ENCODE measurements at regions not wholly inside any gene's neighbourhood (a gene's known extent, or its start where the extent isn't known, plus 50 kb on each side); places are given as distances from the start of the nearest gene placed in this dataset.
"Not testable (repeated sequence)": the region's sequence is repeated elsewhere in the genome, so short reads cannot be mapped to it uniquely, and the experiment has no call there.

DNA sequence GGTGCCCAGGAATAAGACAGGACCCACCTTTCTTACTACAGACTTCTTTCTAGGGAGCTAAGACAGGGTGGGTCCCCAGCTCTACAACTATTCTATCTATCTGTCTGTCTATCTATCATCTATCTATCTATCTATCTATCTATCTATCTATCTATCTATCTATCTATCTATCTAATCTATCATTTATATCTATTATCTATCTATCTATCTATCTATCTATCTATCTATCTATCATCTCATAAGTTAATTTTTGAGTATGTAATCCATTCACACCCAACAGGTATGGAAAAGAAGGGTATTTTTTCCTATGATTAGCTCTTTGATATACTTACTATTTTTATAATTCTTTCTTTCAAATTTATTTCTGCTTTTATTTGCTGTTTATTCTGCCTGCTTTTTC is 55.9 kb downstream of the BAMBI start:
- DNase-seq (ENCODE audit: insufficient read length, low spot score) (no peak), FAIRE-seq (no peak)

DNA sequence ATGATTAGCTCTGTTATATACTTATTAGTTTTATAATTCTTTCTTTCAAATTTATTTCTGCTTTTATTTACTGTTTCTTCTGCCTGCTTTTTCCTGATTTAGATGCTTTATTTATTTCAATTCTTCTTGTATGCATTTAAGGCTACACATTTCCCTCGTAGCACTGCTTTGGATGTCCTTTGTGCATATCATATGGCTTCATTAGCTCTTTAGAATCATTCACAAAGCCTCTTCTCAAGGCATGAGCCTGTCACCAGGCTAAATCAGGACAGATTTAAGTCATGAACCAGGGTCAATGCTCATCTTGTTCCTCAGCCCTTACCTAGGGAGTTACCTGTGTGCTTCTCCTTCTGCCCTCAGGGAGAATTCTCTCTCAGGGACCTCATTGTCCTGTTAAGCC is 56.3 kb downstream of the BAMBI start:
- DNase-seq (ENCODE audit: insufficient read length, low spot score): no peak
- no peak for FAIRE-seq

- peak; percentile 65 for DNase-seq (ENCODE audit: insufficient read length, low spot score)
- no peak for FAIRE-seq
Observed at GRCh38 chr10:28734938-28735759, 57.8 kb downstream of the BAMBI start.

GRCh38 chr10:28737096-28737495 is 59.8 kb downstream of the BAMBI start:
- FAIRE-seq (no peak), DNase-seq (ENCODE audit: insufficient read length, low spot score) (no peak)

- no peak for DNase-seq (ENCODE audit: insufficient read length, low spot score)
- no peak for FAIRE-seq
Observed at GRCh38 chr10:28738200-28738599, 60.9 kb downstream of the BAMBI start.

GRCh38 chr10:28743576-28743975 is 66.3 kb downstream of the BAMBI start:
- DNase-seq (ENCODE audit: insufficient read length, low spot score) (no peak), FAIRE-seq (no peak)

- FAIRE-seq (no peak), DNase-seq (ENCODE audit: insufficient read length, low spot score) (no peak)
Observed at GRCh38 chr10:28744069-28744768, 66.9 kb downstream of the BAMBI start.

GRCh38 chr10:28754930-28755718 is 77.8 kb downstream of the BAMBI start:
- DNase-seq (ENCODE audit: insufficient read length, low spot score): peak; percentile 49
- no peak for FAIRE-seq

DNA sequence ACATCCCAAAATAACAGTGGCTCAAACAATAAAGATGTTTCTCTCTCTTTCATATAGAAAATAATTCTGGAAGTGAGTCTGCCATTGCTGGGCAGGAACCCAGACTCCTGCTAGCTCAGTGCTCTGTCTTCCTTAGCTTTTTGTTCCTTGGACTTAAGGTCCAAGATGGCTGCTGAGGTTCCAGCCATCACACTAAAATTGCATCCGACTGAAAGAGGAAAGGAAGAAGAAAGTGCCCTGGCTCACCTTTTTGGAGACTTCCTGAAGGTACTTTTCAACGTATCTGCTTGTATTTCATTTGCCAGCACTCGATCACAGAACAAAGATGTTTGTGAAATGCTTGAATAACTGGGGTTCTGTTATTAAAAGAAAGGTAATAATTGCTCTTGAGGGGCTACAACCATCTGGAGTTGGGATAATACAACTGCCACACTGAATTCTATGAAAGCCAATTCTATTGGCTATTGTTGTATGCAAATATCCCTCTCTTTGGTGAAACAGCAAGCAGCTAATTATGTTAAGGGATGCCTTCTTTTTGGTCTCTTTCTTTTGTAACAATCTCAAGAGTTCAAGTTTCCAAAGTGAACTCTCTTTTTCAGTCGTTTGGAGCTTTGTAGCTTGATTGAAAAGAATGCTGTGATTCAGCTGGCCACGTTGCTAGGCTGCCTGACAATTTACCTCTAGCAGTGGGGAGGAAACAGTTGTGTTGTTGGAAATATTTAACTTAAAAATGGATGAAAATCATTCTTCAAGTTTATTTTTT is 83.9 kb downstream of the BAMBI start:
- DNase-seq (ENCODE audit: insufficient read length, low spot score) (no peak), FAIRE-seq (no peak)

DNA sequence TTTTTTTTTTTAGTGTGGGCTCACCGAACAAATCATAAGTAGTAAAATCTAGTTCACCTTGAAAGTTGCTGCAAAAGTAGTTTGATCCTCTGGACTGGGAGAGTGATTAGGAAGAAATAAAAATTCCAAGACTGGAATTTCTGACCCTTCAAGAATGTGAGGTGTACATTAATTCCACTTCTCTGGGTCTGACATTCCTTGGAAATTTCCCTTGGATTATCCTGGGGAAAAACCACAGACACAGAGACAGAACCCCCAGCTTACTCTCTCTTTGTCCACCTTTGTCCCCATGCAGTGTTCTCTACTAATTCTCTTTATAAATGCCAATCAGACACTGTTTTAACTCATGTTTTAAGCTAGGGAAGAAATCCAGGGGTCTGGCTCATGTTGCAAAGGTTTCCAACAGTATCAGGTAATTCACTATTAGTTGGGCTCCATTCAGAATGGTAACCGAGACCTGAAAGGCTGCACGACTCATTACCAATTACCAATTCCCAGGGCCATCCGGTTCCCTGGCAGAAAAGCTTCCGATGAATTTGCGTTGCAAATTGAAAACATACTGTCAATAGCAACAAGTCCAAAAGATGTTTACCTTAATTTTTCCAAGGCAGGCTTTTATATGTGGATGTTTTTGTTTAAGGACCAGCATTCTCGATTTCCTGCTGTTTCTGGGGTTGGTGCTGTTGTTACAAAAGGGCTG is 86.3 kb downstream of the BAMBI start:
- FAIRE-seq: no peak
- DNase-seq (ENCODE audit: insufficient read length, low spot score): no peak

DNA sequence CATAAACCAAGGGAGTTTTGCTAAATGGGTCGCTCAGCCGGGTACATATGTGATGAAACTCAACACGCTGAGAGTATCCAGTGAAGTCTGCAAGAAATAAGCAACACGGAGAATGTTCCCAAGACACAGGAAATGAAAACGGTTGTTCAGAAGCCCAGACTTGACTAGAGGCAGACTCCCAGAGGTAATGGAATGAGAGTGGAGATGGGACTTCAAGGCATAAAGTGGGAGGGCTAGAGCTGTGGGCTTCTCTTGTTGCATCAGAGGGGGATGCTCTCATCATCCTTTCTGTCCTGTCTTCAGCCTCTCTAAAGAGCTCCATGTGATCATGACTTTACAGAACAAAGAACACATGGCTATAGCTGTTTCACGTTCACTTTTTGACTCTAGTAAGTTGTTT is 88.3 kb downstream of the BAMBI start:
- DNase-seq (ENCODE audit: insufficient read length, low spot score) (no peak), FAIRE-seq (no peak)

DNA sequence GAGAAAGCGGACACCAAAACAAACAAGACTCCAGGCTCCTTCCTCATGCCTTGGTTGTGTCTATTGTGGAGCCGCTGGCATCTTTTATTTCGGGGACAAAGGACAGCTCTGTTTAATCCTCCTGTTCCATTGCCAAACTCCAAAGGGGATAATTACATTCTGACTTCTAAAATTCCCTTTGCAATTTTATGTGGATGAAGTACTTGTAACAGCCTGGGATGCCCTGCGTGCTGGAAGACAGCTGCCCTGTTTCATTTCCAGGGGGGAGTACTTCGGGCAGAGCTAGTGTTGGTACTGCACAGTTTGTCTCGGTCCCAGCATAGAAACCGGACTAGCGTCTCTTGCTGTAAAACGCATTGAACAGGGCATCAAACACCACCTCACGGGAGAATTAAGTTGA is 90.9 kb downstream of the BAMBI start:
- DNase-seq (ENCODE audit: insufficient read length, low spot score) (no peak), FAIRE-seq (no peak)

DNA sequence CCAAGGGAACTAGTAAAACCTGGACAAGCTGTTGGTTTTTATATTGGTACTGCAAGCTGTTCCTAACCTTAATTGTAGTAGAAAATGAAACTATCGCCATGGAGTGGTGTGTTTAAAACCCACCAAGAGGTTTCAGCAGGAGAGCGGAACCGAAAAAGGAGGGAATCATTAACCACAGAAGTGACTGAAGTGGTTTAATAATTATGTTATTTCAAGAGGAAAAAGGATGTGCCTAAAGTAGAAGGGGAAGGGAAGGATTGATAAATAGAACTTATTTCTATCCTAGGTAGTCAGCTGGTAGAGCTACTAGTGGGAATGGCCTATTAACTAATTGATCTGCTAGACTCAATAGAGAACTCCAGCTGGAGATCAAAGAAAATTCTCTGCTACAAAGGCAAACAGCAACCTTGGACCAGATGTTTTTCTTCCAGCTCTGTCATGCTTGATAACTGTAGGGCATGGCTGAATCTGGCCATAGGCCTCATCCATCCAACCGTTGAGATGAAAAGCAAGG is 91.8 kb downstream of the BAMBI start:
- no peak for FAIRE-seq
- DNase-seq (ENCODE audit: insufficient read length, low spot score): no peak

DNA sequence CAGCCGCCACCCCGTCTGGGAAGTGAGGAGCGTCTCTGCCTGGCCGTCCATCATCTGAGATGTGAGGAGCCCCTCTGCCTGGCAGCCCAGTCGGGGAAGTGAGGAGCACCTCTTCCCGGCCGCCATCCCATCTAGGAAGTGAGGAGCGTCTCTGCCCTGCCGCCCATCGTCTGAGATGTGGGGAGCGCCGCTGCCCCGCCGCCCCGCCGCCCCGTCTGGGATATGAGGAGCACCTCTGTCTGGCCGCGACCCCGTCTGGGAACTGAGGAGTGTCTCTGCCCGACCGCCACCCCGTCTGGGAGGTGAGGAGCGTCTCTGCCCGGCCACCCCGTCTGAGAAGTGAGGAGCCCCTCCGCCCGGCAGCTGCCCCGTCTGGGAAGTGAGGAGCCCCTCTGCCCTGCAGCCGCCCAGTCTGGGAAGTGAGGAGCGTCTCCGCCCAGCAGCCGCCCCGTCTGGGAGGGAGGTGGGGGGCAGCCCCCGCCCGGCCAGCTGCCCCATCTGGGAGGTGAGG is 94.3 kb downstream of the BAMBI start:
- not testable (repeated sequence) for DNase-seq (ENCODE audit: insufficient read length, low spot score)

DNA sequence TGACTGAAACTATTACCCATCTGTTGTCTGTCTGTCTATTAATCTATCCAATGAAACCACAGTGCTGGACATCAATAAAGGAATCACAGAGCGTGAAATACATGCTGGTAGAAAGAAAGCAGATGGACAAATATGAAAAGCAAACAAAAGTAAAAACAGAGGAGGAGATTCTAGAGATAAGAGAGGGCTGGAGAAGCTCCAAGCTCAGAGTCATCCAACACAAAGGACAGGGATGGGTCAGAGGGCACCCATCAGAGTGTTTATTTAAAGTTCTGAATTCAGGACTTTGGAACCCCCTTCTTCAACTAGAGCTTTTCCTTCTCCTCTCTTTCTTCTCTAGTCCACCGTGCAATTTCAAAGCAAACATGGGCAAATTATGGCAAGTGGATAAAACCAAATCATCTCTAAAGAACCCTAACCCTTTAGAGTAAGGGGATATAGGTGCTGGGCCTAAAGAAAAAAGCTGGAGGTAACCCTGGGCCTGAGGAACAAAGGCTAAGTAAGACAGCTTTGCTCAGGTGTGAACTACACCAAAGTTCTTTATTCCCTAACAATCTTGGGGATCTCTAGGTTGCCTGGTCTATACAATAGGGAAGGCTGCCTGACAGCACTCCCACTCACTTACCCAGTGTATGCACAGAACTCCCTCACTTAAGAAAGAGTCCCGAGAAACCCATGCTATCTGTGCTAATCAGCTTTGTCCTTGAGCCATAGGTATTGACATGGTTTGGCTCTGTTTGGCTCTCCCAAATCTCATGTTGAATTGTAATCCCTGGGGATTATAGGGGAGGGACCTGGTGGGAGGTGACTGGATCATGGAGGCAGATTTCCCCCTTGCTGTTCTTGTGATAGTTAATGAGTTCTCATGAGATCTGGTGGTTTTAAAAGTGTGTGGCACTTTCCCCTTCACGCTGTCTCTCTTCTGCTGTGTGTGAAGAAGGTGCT is 97.0 kb downstream of the BAMBI start:
- no peak for DNase-seq (ENCODE audit: insufficient read length, low spot score)
- FAIRE-seq: no peak

More for the DNA sequence above, 94.3 kb downstream of the BAMBI start:
- FAIRE-seq: not testable (repeated sequence)

DNA sequence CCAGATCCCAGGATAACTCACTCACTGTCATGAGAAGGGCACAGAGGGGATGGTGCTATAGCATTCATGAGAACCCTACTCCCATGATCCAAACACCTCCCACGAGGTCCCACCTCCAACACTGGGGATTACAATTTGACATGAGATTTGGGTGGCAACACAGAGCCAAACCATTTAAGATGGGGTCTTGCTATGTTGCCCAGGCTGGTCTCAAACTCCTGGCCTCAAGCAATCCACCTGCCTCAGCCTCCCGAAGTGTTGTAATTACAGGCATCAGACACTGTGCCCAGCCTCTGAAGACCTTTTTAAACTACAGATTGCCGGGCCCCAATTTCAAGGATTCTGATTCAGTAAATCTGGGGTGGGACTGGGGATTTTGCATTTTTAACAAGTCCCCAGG is 98.5 kb downstream of the BAMBI start:
- no peak for DNase-seq (ENCODE audit: insufficient read length, low spot score)
- FAIRE-seq: no peak

DNA sequence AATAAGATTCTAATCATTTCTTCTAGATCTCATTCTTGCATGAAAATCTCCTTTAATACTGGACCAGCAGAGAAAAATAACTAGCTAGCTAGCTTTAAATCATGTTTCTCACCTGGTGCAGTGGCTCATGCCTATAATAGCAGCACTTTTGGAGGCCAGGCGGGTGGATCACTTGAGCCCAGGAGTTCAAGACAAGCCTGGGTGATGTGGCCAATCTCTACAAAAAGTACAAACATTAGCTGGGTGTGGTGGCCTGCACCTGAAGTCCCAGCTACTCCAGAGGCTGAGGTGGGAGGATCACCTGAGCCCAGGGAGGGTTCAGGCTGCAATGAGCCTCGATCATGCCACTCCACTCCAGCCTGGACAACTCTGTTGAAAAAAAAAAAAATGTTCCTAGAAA is 99.2 kb downstream of the BAMBI start:
- no peak for FAIRE-seq
- DNase-seq (ENCODE audit: insufficient read length, low spot score): no peak

DNA sequence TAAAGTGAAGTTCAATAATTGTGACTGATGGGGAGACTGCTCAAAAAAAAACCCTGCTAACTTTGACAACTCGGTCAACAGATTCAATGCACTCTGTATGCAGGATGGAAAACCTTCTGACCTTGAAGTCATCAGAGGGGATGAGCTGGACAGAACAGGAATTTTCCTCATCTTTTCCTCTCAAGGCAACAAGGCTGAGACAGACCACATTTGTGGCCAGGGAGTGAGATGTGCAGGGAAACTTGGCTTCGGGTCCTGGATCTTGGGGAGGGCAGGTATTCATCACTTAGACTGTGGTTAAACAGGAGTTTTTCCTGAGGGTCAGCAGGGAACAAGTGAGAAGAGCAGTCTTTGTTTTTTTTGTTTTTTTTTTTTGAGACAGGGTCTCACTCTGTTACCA is 100.6 kb downstream of the BAMBI start:
- no peak for DNase-seq (ENCODE audit: insufficient read length, low spot score)
- FAIRE-seq: no peak

DNA sequence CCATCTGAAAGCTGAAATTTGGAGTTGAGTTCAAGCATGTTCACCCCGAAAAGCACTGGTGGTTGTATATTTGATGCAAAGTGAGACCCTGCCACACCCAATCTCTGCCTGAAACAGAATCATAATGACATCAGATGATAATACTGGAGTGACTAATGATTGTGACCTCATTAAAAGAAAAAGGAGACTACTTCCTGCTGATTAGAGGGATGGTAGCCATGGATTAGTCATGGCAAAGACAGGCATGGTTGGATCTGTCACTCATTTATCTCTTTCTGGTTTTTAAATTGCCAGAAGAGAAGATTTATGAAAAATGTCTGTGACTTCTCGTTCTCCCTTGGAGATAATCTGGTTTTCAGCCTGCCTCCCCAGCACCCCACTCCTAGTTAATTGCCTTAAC is 101.2 kb downstream of the BAMBI start:
- DNase-seq (ENCODE audit: insufficient read length, low spot score) (no peak), FAIRE-seq (no peak)

Data from HTR-8/SVneo (cell line).